T-helper 1 cell (primary cell): ENCODE measurements at regions not wholly inside any gene's neighbourhood (a gene's known extent, or its start where the extent isn't known, plus 50 kb on each side); places are given as distances from the start of the nearest gene placed in this dataset.
"Not testable (repeated sequence)": the region's sequence is repeated elsewhere in the genome, so short reads cannot be mapped to it uniquely, and the experiment has no call there.

Experiments
- DNase-seq, 5 donors: peaks; one replicate each; pipeline ENCODE4 v3.0.0-alpha.2; 2012 to 2020

DNA sequence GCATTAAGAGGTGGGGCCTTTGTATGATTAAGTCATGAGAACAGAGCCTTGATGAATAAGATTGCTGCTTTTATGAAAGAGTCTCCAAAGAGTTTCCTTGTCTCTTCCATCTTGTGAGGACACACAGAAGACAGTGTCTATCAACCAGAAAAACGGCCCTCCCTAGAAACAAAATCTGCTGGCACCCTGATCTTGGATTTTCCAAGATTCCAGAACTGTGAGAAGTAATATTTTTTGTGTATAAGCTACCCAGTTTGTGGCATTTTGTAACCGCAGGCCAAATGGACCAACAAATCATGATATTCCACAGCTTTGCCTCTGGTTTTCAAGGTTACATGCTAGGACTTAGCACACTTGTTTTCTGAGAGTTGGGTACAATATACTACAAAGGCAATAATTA lies 687.8 kb downstream of the TDRD15 start:
- no peak for DNase-seq

DNA sequence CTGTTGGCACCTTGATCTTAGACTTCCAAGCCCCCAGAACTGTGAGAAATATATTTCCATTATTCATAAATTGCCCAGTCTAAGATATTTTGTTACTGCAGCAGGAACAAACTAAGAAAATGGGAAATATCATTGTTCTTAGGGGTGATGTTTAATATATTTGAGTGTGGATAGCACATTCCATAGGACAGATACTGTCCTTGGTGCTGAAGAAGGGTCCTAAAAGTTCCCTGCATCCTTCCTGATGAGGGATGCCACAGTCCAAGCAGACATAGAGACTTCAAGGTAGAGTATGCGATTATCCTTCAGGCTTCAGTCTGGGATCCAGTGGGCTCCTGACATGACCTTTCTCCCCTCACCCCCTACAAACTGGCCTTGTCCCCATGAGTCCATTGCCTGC lies 689.0 kb downstream of the TDRD15 start:
- DNase-seq: no peak

- DNase-seq: no peak
Observed at GRCh38 chr2:21814588-21815149, 690.9 kb downstream of the TDRD15 start.

DNA sequence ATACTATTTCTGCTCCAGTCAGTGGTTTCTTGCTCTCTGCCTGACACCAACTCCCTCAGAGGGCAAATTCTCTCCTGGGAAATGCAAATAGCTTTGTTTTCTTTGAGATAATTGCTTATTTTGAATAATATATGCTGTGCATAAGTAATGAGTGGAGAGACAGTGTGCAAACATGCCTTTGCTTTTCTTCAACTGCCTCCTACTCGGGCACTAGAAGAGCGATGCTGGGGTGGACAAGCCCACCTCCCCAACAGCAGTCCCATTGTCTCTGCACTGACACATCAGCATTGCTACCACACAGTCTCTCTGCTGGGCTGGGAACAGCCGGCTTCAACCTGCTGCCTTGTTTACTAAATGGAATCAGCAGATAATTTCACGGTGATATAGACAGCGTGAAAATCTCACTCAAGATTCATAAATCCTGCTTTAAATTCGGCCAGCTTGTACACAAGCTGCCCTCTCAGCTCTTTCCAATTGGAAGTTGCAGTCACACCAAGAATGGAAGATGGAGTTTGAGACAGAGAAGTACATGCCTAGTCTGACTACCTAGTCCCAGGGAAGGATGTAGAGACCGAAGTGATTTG lies 694.5 kb downstream of the TDRD15 start:
- DNase-seq: no peak

- no peak for DNase-seq
Observed at GRCh38 chr2:21819454-21819853, 695.7 kb downstream of the TDRD15 start.

GRCh38 chr2:21820271-21820670 lies 696.5 kb downstream of the TDRD15 start:
- no peak for DNase-seq

GRCh38 chr2:21821672-21822227 lies 698.0 kb downstream of the TDRD15 start:
- no peak for DNase-seq

DNA sequence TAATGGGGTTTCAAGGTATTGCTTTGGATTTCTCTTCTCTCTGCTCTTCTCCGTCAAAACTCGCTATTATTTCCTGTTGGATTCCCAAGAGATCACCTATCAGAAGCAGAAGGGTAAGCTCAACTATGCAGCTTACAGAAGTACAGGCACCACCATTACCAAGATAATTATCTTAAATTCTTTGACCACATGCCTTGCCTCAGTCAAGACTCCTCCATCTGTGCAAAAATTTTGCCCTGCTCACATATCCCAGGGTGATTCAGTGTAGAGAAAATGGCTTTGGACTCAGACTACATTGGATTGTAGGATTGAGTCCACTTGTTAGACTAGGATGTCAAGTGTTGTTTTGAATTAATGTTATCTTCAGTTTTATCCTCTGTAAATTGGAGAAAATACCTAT lies 698.7 kb downstream of the TDRD15 start:
- DNase-seq: no peak

GRCh38 chr2:21833767-21834166 lies 710.0 kb downstream of the TDRD15 start:
- no peak for DNase-seq

GRCh38 chr2:21836261-21836660 lies 712.5 kb downstream of the TDRD15 start:
- DNase-seq: no peak

DNA sequence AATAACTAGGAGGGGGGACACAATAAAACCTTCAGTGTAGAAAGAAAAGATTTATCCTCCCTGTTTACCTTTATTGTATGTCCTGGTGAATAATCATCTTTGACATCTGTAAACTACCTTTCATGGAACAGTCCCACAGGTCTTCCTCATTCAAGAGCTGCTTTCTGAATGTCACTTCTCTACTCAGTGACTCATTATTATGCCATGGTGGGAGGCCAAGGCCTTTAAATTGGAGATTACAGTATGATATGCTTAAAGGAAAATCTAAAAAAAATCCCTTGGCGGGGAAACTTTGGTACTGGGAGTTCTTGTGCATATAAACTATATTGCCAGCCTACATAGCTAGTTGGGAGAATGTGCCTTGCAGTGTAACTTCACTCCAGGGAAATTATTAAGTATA lies 713.0 kb downstream of the TDRD15 start:
- no peak for DNase-seq

- DNase-seq: no peak
Observed at GRCh38 chr2:21837168-21837960, 713.6 kb downstream of the TDRD15 start.

DNA sequence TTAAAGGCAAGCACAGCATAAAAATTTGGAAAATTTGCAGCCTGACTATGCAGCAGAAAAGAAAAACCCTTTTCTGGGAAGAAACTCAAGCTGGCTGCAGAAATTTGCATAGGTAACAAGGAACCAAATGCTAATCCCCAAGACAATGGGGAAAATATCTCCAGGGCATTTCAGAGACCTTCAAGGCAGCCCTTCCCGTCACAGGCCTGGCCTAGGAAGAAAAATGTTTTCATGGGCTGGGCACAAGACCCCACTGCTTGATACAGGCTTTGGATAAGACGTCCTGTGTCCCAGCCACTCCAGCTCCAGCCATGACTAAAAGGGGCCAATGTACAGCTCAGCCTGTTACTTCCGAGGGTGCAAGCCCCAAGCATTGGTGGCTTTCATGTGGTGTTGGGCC lies 717.6 kb downstream of the TDRD15 start:
- no peak for DNase-seq

DNA sequence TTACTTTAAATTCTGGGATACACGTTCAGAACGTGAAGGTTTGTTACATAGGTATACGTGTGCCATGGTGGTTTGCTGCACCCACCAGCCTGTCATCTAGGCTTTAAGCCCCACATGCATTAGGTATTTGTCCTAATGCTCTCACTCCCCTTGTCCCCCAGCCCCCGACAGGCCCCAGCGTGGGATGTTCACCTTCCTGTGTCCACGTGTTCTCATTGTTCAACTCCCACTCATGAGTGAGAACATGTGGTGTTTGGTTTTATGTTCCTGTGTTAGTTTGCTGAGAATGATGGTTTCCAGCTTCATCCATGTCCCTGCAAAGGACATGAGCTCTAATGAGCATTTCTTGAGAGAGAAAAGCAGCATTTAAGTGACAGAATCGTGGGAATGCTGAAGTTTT lies 726.6 kb downstream of the TDRD15 start:
- not testable (repeated sequence) for DNase-seq

DNA sequence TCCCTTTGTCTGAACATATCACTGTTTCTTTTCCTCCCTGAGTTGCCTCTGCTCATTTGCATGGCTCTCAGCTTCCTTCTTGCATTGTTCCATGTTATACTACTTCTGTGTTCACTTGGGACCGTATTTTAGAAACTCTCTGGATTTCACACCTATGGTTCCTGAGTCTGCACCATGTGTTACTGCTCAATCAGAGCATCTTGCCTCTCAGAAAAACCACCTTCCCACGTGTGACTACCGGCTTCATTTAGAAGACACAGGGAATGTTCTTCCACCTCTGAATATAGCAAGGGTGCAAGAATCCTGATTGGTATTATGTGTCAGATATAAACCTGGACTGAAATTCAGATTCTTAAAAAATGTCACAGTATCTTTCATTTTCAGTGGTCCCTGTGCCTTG lies 731.2 kb downstream of the TDRD15 start:
- no peak for DNase-seq

- no peak for DNase-seq
Observed at GRCh38 chr2:21856708-21857107, 732.9 kb downstream of the TDRD15 start.

DNA sequence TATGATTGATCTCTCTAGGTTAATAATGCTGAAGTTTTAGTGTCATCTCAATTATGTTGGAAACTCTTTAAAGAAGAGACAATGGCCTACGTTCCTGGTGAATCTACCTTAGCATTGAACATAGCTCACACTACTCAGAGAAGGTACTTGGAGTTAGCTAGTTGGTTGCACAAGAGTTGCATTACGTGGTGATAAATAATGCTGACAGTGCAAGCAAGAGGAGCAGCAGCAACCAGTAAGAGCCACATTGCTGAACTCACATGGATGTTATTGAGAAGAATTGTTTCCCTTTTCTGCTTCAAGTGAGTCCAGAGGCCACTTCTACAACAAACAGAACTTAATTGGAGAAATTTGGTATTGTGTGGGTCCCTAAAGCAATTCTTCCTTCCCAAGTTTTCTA lies 737.1 kb downstream of the TDRD15 start:
- no peak for DNase-seq

GRCh38 chr2:21866316-21866715 lies 742.5 kb downstream of the TDRD15 start:
- DNase-seq: no peak

DNA sequence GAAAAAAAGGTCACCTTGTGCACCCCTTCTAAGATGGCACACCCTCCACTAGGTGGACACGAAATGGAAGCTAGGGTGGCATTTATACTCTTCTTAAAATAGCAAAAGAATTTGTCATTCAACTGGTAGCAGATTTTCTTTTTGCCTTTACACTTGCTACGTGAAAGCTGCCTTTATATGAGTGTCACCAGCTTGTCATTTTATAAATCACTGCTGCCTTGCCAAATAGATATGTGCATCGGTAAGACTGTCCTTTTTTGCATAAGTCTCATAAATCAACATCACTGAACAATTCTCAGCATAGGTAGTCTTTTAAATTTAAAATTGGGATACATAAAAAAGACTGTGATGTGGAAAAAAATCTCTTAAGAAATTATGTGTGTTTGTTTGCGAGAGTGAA lies 764.1 kb downstream of the TDRD15 start:
- DNase-seq: no peak

DNA sequence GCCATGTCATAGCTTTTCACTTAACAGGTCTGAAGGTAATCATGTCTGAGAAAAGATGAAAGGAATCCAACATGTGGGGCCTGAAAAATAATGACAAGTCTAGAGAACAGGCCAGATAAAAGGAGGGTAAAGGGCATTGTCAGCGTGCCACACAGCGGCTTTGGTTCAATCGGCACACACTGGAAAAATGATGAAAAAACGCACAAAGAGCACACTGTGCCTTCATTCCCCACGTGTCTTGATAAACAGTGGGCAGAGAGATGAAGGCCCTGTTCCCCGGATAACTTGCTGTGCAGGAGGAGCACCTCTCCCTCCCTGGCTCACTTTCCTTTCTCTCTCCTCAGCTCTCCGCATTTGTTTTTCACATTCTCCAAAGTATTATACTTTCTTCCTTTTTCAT lies 766.3 kb downstream of the TDRD15 start:
- DNase-seq: no peak

DNA sequence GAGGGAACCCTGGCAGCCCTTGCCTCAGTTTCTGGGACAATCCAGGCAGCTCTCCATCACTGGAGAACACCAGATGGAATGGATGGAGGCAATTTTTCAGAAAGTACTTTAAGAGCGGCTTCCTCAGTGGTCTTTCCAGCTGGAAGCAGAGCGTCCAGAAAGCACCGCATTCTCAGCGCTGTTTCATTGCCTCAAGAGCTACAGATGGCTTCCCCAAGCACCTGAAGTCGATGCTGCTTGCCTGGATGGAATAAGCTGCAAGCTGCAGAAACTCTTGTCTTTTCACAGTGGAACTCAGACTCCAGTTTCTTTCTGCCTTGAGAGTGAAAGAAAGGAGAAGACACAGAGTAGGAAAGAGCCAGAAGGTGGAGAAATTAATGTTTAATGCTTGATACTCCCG lies 766.9 kb downstream of the TDRD15 start:
- DNase-seq: no peak

DNA sequence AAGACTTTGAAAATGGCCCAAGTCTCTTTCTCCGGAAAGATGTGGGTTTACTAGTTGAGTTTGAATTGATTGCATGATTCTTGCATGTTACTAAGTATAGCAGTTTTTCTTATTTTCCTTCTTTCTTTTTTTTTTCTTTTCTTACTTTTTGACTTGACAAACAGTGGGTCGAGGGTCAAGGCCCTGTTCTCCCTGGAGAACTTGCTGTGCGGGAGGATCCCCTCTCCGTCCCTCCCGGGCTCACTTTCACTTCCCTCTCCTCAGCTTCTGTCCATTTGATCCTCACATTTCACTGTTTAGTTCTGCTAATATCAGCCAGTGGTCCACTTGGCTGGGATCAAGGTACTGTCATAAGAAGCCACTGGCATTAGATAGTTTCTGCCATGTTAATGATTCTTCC lies 767.4 kb downstream of the TDRD15 start:
- no peak for DNase-seq

DNA sequence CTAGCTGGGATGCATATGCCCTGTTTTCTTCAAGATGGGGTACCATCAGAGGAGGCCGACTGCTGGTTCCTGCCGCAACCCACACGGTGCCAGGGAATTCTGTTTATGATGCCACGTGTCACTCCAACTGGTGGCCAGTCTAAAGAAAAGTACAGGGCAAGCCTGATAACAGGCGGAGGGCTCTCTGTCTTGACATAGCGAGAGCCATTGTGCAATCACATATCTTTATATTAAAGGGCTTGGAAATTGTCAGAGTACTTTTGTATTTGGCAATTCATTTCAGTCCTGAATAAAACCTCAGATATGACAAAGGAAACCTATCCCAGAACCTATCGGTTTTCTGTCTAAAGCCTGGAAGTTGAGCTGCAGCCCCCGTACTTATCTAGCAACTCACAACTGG lies 768.4 kb downstream of the TDRD15 start:
- DNase-seq: no peak

DNA sequence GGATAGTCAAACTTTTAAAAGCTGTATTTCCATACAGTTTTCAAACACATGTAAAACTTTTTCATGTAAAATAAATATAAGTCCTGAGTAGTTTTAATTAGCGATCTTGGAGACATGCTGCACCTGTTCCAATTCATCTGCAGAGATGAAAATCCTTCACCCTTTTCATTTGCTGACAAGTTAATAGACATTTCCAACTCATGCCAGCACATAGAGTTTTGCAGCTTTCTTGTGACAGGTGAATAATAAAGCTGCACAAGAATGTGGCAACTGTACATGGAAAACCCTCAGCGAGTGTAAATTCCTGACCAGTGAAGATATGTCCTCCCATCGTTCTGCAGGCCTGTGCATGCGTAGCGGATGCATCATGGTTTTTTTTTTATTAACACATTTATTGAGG lies 771.4 kb downstream of the TDRD15 start:
- no peak for DNase-seq
